ENCODE measurements at regions not wholly inside any gene's neighbourhood (a gene's known extent, or its start where the extent isn't known, plus 50 kb on each side); places are given as distances from the start of the nearest gene placed in this dataset.

DNA sequence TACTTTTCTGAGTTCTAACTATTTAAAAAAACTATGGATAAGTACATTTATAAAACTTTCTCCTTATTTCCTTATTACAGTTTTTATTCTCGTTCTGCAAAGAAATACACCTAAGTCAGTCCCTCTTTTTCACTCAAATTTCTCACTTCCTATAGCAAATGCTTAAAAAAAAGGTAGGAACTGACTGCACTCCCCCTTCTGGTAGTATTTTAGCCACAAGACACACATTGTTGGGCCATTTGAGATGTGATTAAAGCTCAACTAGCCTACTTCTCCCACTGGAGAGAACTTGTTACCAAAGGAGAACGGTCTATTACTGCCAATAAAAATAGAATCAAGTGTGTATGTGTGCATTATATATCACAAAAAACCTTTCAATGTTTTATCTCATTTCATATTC is 521.9 kb upstream of the PRMT6 start:
- Histone ChIP-seq H3K36me3 (replicated peaks; ENCODE audit: insufficient read depth, low read length) (no peaks in the 10 kb centered on the region), H3K9me2 (replicated peaks; ENCODE audit: insufficient read depth, low read length) (no peaks in the 10 kb centered on the region), H3K27me3 (replicated peaks; ENCODE audit: insufficient read depth, low read length) (no peaks in the 10 kb centered on the region), H3K9me3 (replicated peaks; ENCODE audit: insufficient read depth, low read length) (no peaks in the 10 kb centered on the region), H3K9ac (ENCODE audit: low read length) (no peak overlapping the region), H3K27ac (ENCODE audit: low read length) (no peak overlapping the region), H3K4me1 (ENCODE audit: low read length) (no peaks in the 10 kb centered on the region), H3F3A (ENCODE audit: insufficient read depth, low read length) (no peaks in the 10 kb centered on the region), H3K4me3 (ENCODE audit: low read length) (no peak overlapping the region), H4K20me1 (ENCODE audit: insufficient read depth, low read length) (no peaks in the 10 kb centered on the region), H3K4me2 (ENCODE audit: low read depth, low read length) (no peak overlapping the region), H2AFZ (ENCODE audit: low read length) (no peak overlapping the region), H3K79me2 (ENCODE audit: low read length) (no peaks in the 10 kb centered on the region)
- no peak for DNase-seq
- TF ChIP-seq EZH2 (optimal IDR thresholded peaks at IDR 0.05; ENCODE audit: low read depth, low read length) (no peak), EZH2phosphoT487 (IDR thresholded peaks at IDR 0.05; ENCODE audit: low read length) (no peak)
- TF ChIP-seq, protein P1, sequence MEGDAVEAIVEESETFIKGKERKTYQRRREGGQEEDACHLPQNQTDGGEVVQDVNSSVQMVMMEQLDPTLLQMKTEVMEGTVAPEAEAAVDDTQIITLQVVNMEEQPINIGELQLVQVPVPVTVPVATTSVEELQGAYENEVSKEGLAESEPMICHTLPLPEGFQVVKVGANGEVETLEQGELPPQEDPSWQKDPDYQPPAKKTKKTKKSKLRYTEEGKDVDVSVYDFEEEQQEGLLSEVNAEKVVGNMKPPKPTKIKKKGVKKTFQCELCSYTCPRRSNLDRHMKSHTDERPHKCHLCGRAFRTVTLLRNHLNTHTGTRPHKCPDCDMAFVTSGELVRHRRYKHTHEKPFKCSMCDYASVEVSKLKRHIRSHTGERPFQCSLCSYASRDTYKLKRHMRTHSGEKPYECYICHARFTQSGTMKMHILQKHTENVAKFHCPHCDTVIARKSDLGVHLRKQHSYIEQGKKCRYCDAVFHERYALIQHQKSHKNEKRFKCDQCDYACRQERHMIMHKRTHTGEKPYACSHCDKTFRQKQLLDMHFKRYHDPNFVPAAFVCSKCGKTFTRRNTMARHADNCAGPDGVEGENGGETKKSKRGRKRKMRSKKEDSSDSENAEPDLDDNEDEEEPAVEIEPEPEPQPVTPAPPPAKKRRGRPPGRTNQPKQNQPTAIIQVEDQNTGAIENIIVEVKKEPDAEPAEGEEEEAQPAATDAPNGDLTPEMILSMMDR (IDR thresholded peaks at IDR 0.05; ENCODE audit: low read length) = no peak

DNA sequence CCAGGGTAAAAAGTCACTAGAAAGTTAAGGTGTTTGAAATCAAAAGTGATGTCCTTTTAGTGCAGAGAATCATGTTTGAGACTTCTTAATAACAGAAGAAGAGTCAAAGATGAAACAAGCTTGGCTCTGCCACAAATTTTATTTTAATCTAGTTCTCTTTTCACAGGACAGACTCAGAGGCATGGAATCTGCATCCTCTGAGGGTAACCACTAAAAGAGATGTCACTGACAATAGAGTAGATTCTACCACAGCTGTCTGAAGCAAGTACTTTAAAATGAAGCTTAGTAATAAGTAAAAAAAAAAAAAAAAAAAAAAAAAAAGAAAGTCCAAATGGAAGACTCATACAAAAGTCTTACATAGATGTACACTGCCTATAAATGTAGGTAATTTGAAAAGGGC is 519.7 kb upstream of the PRMT6 start:
- H3K4me1 ChIP-seq (ENCODE audit: low read length) = no peaks in the 10 kb centered on the region
- H3K9me2 ChIP-seq (replicated peaks; ENCODE audit: insufficient read depth, low read length) = no peaks in the 10 kb centered on the region
- H3K4me3 ChIP-seq (ENCODE audit: low read length) = no peak overlapping the region
- H3K27me3 ChIP-seq (replicated peaks; ENCODE audit: insufficient read depth, low read length) = no peaks in the 10 kb centered on the region
- H3K9ac ChIP-seq (ENCODE audit: low read length) = no peak overlapping the region
- H3K79me2 ChIP-seq (ENCODE audit: low read length) = no peaks in the 10 kb centered on the region
- H3K36me3 ChIP-seq (replicated peaks; ENCODE audit: insufficient read depth, low read length) = no peaks in the 10 kb centered on the region
- H3F3A ChIP-seq (ENCODE audit: insufficient read depth, low read length) = no peaks in the 10 kb centered on the region
- no peak overlapping the region for H2AFZ ChIP-seq (ENCODE audit: low read length)
- H3K9me3 ChIP-seq (replicated peaks; ENCODE audit: insufficient read depth, low read length) = no peaks in the 10 kb centered on the region
- H3K27ac ChIP-seq (ENCODE audit: low read length) = no peak overlapping the region
- no peak for DNase-seq
- H3K4me2 ChIP-seq (ENCODE audit: low read depth, low read length) = no peak overlapping the region
- H4K20me1 ChIP-seq (ENCODE audit: insufficient read depth, low read length) = no peaks in the 10 kb centered on the region
- TF ChIP-seq EZH2phosphoT487 (IDR thresholded peaks at IDR 0.05; ENCODE audit: low read length) = no peak
- no peak for TF ChIP-seq EZH2 (optimal IDR thresholded peaks at IDR 0.05; ENCODE audit: low read depth, low read length)
- TF ChIP-seq, protein P1 (IDR thresholded peaks at IDR 0.05; ENCODE audit: low read length) = no peak

DNA sequence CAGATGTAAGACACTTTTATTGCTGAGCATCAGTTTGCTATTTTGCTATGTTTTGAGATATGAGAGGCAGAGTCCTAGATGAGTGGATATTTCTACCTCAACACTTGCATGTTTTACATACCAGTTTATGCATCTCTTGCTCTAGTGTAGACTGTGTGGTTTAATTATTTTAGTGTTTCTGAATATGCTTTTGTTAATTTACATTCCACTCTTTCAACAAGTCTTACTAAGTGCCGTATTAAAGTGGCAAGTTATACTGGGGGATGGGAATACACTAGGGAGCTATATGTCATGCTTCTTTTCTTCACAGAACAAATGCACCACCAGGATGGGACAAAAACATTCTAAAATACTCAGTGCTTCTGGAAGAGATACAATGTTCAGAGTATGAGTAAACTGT is 507.7 kb upstream of the PRMT6 start:
- DNase-seq = no peak
- no peaks in the 10 kb centered on the region for H3K36me3 ChIP-seq (replicated peaks; ENCODE audit: insufficient read depth, low read length)
- TF ChIP-seq EZH2 (optimal IDR thresholded peaks at IDR 0.05; ENCODE audit: low read depth, low read length) = no peak
- TF ChIP-seq EZH2phosphoT487 (IDR thresholded peaks at IDR 0.05; ENCODE audit: low read length) = no peak
- TF ChIP-seq, protein P1 (IDR thresholded peaks at IDR 0.05; ENCODE audit: low read length) = no peak
- no peak overlapping the region for H3K27ac ChIP-seq (ENCODE audit: low read length)
- H4K20me1 ChIP-seq (ENCODE audit: insufficient read depth, low read length) = no peaks in the 10 kb centered on the region
- no peaks in the 10 kb centered on the region for H3K27me3 ChIP-seq (replicated peaks; ENCODE audit: insufficient read depth, low read length)
- no peak overlapping the region for H3K4me2 ChIP-seq (ENCODE audit: low read depth, low read length)
- no peak overlapping the region for H3K4me3 ChIP-seq (ENCODE audit: low read length)
- H3K4me1 ChIP-seq (ENCODE audit: low read length) = no peaks in the 10 kb centered on the region
- H3K79me2 ChIP-seq (ENCODE audit: low read length) = no peaks in the 10 kb centered on the region
- H3F3A ChIP-seq (ENCODE audit: insufficient read depth, low read length) = no peaks in the 10 kb centered on the region
- no peak overlapping the region for H2AFZ ChIP-seq (ENCODE audit: low read length)
- no peak overlapping the region for H3K9ac ChIP-seq (ENCODE audit: low read length)
- no peaks in the 10 kb centered on the region for H3K9me3 ChIP-seq (replicated peaks; ENCODE audit: insufficient read depth, low read length)
- no peaks in the 10 kb centered on the region for H3K9me2 ChIP-seq (replicated peaks; ENCODE audit: insufficient read depth, low read length)

Measured in MM.1S (cell line).